T-helper 1 cell treated with Interleukin-12 subunit alpha and Interleukin-12 subunit beta and Interleukin-4 antibody, amounts not matched to agents 30 μg/mL and 1 μg/mL, for 36 hours (primary cell): ENCODE measurements at regions not wholly inside any gene's neighbourhood (a gene's known extent, or its start where the extent isn't known, plus 50 kb on each side); places are given as distances from the start of the nearest gene placed in this dataset.

ENCODE experiments used
- H3K27ac Mint-ChIP-seq: one replicate; pipeline ENCODE4 v1.8.0; 2021; ENCODE audit warnings: mild to moderate bottlenecking, mixed read lengths
- H3K27me3 Mint-ChIP-seq: one replicate; pipeline ENCODE4 v1.8.0; 2021; ENCODE audit warnings: low read depth, mixed read lengths
- H3K36me3 Mint-ChIP-seq: one replicate; pipeline ENCODE4 v1.8.0; 2021; ENCODE audit warnings: low read depth, mixed read lengths
- H3K4me1 Mint-ChIP-seq: one replicate; pipeline ENCODE4 v1.8.0; 2021; ENCODE audit warnings: low read depth, mixed read lengths
- H3K4me3 Mint-ChIP-seq: one replicate; pipeline ENCODE4 v1.8.0; 2021; ENCODE audit warnings: mild to moderate bottlenecking, moderate library complexity, mixed read lengths
- H3K9me3 Mint-ChIP-seq: one replicate; pipeline ENCODE4 v1.8.0; 2021; ENCODE audit warnings: mixed read lengths

GRCh38 chr13:109355875-109356434, 430.4 kb downstream of the IRS2 start:
- no peaks in the 10 kb centered on the region for H3K9me3 Mint-ChIP-seq
- no peak overlapping the region for H3K4me3 Mint-ChIP-seq
- H3K27ac Mint-ChIP-seq = no peak overlapping the region

GRCh38 chr13:109355166-109355565, 431.2 kb downstream of the IRS2 start:
- Mint-ChIP-seq H3K27ac (no peak overlapping the region), H3K36me3 (no peaks in the 10 kb centered on the region), H3K9me3 (no peaks in the 10 kb centered on the region), H3K27me3 (no peaks in the 10 kb centered on the region), H3K4me1 (no peaks in the 10 kb centered on the region), H3K4me3 (no peak overlapping the region)

More at GRCh38 chr13:109355875-109356434, 430.4 kb downstream of the IRS2 start:
- Mint-ChIP-seq H3K4me1 (no peaks in the 10 kb centered on the region), H3K27me3 (no peaks in the 10 kb centered on the region), H3K36me3 (no peaks in the 10 kb centered on the region)

- no peaks in the 10 kb centered on the region for H3K36me3 Mint-ChIP-seq
- H3K27me3 Mint-ChIP-seq = no peaks in the 10 kb centered on the region
- no peak overlapping the region for H3K4me3 Mint-ChIP-seq
- H3K27ac Mint-ChIP-seq = no peak overlapping the region
- H3K9me3 Mint-ChIP-seq = no peaks in the 10 kb centered on the region
- H3K4me1 Mint-ChIP-seq = no peaks in the 10 kb centered on the region
These were observed 435.1 kb downstream of the IRS2 start for GRCh38 chr13:109351236-109351635.

- Mint-ChIP-seq H3K4me1 (no peaks in the 10 kb centered on the region), H3K27me3 (no peaks in the 10 kb centered on the region), H3K36me3 (no peaks in the 10 kb centered on the region), H3K4me3 (no peak overlapping the region), H3K9me3 (no peaks in the 10 kb centered on the region), H3K27ac (no peak overlapping the region)
These were observed 437.7 kb downstream of the IRS2 start for GRCh38 chr13:109348519-109349258.

GRCh38 chr13:109346060-109346459, 440.3 kb downstream of the IRS2 start:
- Mint-ChIP-seq H3K27me3 (no peaks in the 10 kb centered on the region), H3K9me3 (no peaks in the 10 kb centered on the region), H3K4me3 (no peak overlapping the region), H3K36me3 (no peaks in the 10 kb centered on the region), H3K27ac (no peak overlapping the region), H3K4me1 (no peaks in the 10 kb centered on the region)

GRCh38 chr13:109345433-109345941, 440.9 kb downstream of the IRS2 start:
- Mint-ChIP-seq H3K27ac (no peak overlapping the region), H3K9me3 (no peaks in the 10 kb centered on the region), H3K4me1 (no peaks in the 10 kb centered on the region), H3K4me3 (no peak overlapping the region), H3K27me3 (no peaks in the 10 kb centered on the region), H3K36me3 (no peaks in the 10 kb centered on the region)

GRCh38 chr13:109344552-109345157, 441.7 kb downstream of the IRS2 start:
- Mint-ChIP-seq H3K4me3 (no peak overlapping the region), H3K4me1 (no peaks in the 10 kb centered on the region), H3K27ac (no peak overlapping the region), H3K27me3 (no peaks in the 10 kb centered on the region), H3K9me3 (no peaks in the 10 kb centered on the region), H3K36me3 (no peaks in the 10 kb centered on the region)

- H3K27me3 Mint-ChIP-seq = no peaks in the 10 kb centered on the region
- H3K36me3 Mint-ChIP-seq = no peaks in the 10 kb centered on the region
- no peak overlapping the region for H3K4me3 Mint-ChIP-seq
- H3K4me1 Mint-ChIP-seq = no peaks in the 10 kb centered on the region
- H3K9me3 Mint-ChIP-seq = no peaks in the 10 kb centered on the region
- no peak overlapping the region for H3K27ac Mint-ChIP-seq
These were observed 449.7 kb downstream of the IRS2 start for GRCh38 chr13:109336730-109337129.

- no peaks in the 10 kb centered on the region for H3K36me3 Mint-ChIP-seq
- no peak overlapping the region for H3K4me3 Mint-ChIP-seq
- H3K27ac Mint-ChIP-seq = no peak overlapping the region
- H3K4me1 Mint-ChIP-seq = no peaks in the 10 kb centered on the region
- no peaks in the 10 kb centered on the region for H3K9me3 Mint-ChIP-seq
- no peaks in the 10 kb centered on the region for H3K27me3 Mint-ChIP-seq
These were observed 452.3 kb downstream of the IRS2 start for GRCh38 chr13:109333893-109334651.

- H3K9me3 Mint-ChIP-seq = no peaks in the 10 kb centered on the region
- H3K27ac Mint-ChIP-seq = no peak overlapping the region
- no peaks in the 10 kb centered on the region for H3K4me1 Mint-ChIP-seq
- H3K4me3 Mint-ChIP-seq = no peak overlapping the region
- H3K27me3 Mint-ChIP-seq = no peaks in the 10 kb centered on the region
- no peaks in the 10 kb centered on the region for H3K36me3 Mint-ChIP-seq
These were observed 453.6 kb downstream of the IRS2 start for GRCh38 chr13:109332506-109333499.

GRCh38 chr13:109331898-109332297, 454.5 kb downstream of the IRS2 start:
- no peaks in the 10 kb centered on the region for H3K27me3 Mint-ChIP-seq
- no peaks in the 10 kb centered on the region for H3K36me3 Mint-ChIP-seq
- no peaks in the 10 kb centered on the region for H3K4me1 Mint-ChIP-seq
- H3K27ac Mint-ChIP-seq = no peak overlapping the region
- no peaks in the 10 kb centered on the region for H3K9me3 Mint-ChIP-seq
- H3K4me3 Mint-ChIP-seq = no peak overlapping the region

GRCh38 chr13:109331011-109331433, 455.4 kb downstream of the IRS2 start:
- no peaks in the 10 kb centered on the region for H3K4me1 Mint-ChIP-seq
- H3K36me3 Mint-ChIP-seq = no peaks in the 10 kb centered on the region
- no peaks in the 10 kb centered on the region for H3K9me3 Mint-ChIP-seq
- no peaks in the 10 kb centered on the region for H3K27me3 Mint-ChIP-seq
- H3K27ac Mint-ChIP-seq = no peak overlapping the region
- H3K4me3 Mint-ChIP-seq = no peak overlapping the region

- Mint-ChIP-seq H3K27me3 (no peaks in the 10 kb centered on the region), H3K9me3 (no peaks in the 10 kb centered on the region)
These were observed 456.3 kb downstream of the IRS2 start for GRCh38 chr13:109330123-109330522.

GRCh38 chr13:109329175-109329574, 457.2 kb downstream of the IRS2 start:
- no peaks in the 10 kb centered on the region for H3K9me3 Mint-ChIP-seq
- no peaks in the 10 kb centered on the region for H3K4me1 Mint-ChIP-seq
- no peaks in the 10 kb centered on the region for H3K36me3 Mint-ChIP-seq
- no peak overlapping the region for H3K27ac Mint-ChIP-seq
- H3K27me3 Mint-ChIP-seq = no peaks in the 10 kb centered on the region
- no peak overlapping the region for H3K4me3 Mint-ChIP-seq

More at GRCh38 chr13:109330123-109330522, 456.3 kb downstream of the IRS2 start:
- Mint-ChIP-seq H3K4me3 (no peak overlapping the region), H3K27ac (no peak overlapping the region), H3K36me3 (no peaks in the 10 kb centered on the region), H3K4me1 (no peaks in the 10 kb centered on the region)
